DND-41 (cell line): ENCODE measurements at regions not wholly inside any gene's neighbourhood (a gene's known extent, or its start where the extent isn't known, plus 50 kb on each side); places are given as distances from the start of the nearest gene placed in this dataset.

ENCODE experiments used
- ATAC-seq: fragments of 200-7000 bp; cut with Tn5 transposase; 3 replicates; pipeline ENCODE4 v1.9.1; 2021; ENCODE audit warnings: low read depth; ENCODE audit not compliant: insufficient read depth
- DNase-seq: peaks from one replicate; pipeline ENCODE4 v3.0.0-alpha.2; 2020
- H2AFZ ChIP-seq: 2 replicates; pipeline ENCODE4 v1.6.0; 2012; ENCODE audit warnings: low read depth, low read length
- H3K27ac ChIP-seq: 2 replicates; pipeline ENCODE4 v1.5.1; 2012; ENCODE audit warnings: low read length, inconsistent platforms
- H3K27me3 ChIP-seq: fragments of 200-600 bp; sonication (generic); 2 replicates; pipeline ENCODE4 v1.6.0; 2012; ENCODE audit warnings: low read length, mild to moderate bottlenecking, inconsistent platforms; ENCODE audit not compliant: insufficient read depth, poor library complexity
- H3K36me3 ChIP-seq: 2 replicates; pipeline ENCODE4 v1.5.1; 2012; ENCODE audit warnings: low read length, inconsistent platforms; ENCODE audit not compliant: insufficient read depth
- H3K4me1 ChIP-seq: 2 replicates; pipeline ENCODE4 v1.5.1; 2012; ENCODE audit warnings: mild to moderate bottlenecking, low read length; ENCODE audit not compliant: insufficient read depth
- H3K4me2 ChIP-seq: 2 replicates; pipeline ENCODE4 v1.6.0; 2012; ENCODE audit warnings: mild to moderate bottlenecking, moderate library complexity, low read length, inconsistent platforms; ENCODE audit not compliant: insufficient read depth
- H3K4me3 ChIP-seq, 2 experiments: fragments of 200-600 bp in 1 of 2; shearing (Covaris generic) in 1 of 2; 2 replicates each; pipeline ENCODE4 v1.5.1; 2012 to 2016; ENCODE audit warnings: inconsistent platforms in 2 of 2, low read length in 2 of 2, mild to moderate bottlenecking in 2 of 2, low read depth in 1 of 2, moderate library complexity in 1 of 2
- H3K79me2 ChIP-seq: 2 replicates; pipeline ENCODE4 v1.6.0; 2012; ENCODE audit warnings: low read length, inconsistent platforms; ENCODE audit not compliant: insufficient read depth
- H3K9ac ChIP-seq: 2 replicates; pipeline ENCODE4 v1.6.0; 2012; ENCODE audit warnings: low read depth, mild to moderate bottlenecking, inconsistent platforms, low read length, moderate library complexity
- H3K9me3 ChIP-seq: 2 replicates; pipeline ENCODE4 v1.5.1; 2012; ENCODE audit warnings: low read length, moderate library complexity, mild to moderate bottlenecking, inconsistent platforms; ENCODE audit not compliant: insufficient read depth, severe bottlenecking
- H4K20me1 ChIP-seq: 2 replicates; pipeline ENCODE4 v1.6.0; 2012; ENCODE audit warnings: low read length; ENCODE audit not compliant: insufficient read depth
- EZH2 ChIP-seq: IDR thresholded peaks from 3 replicates; pipeline ENCODE4 v1.6.1; 2012; ENCODE audit warnings: borderline replicate concordance, low read depth, mild to moderate bottlenecking, moderate library complexity, low read length, inconsistent platforms; ENCODE audit not compliant: severe bottlenecking
- TF ChIP-seq, protein P1 (sequence below): IDR thresholded peaks from 2 replicates; pipeline ENCODE4 v1.5.1; 2012; ENCODE audit warnings: borderline replicate concordance, low read length, moderate library complexity, mild to moderate bottlenecking; ENCODE audit not compliant: poor library complexity, severe bottlenecking; ENCODE audit errors: extremely low read depth

GRCh38 chr4:32909053-32909452 is 2188.9 kb downstream of the PCDH7 start:
- H3K9me3 ChIP-seq: no peaks in the 10 kb centered on the region
- H2AFZ ChIP-seq: no peak overlapping the region
- TF ChIP-seq, protein P1, sequence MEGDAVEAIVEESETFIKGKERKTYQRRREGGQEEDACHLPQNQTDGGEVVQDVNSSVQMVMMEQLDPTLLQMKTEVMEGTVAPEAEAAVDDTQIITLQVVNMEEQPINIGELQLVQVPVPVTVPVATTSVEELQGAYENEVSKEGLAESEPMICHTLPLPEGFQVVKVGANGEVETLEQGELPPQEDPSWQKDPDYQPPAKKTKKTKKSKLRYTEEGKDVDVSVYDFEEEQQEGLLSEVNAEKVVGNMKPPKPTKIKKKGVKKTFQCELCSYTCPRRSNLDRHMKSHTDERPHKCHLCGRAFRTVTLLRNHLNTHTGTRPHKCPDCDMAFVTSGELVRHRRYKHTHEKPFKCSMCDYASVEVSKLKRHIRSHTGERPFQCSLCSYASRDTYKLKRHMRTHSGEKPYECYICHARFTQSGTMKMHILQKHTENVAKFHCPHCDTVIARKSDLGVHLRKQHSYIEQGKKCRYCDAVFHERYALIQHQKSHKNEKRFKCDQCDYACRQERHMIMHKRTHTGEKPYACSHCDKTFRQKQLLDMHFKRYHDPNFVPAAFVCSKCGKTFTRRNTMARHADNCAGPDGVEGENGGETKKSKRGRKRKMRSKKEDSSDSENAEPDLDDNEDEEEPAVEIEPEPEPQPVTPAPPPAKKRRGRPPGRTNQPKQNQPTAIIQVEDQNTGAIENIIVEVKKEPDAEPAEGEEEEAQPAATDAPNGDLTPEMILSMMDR: no peak
- TF ChIP-seq EZH2: no peak
- no peak overlapping the region for H3K4me3 ChIP-seq
- ATAC-seq (no peak), DNase-seq (no peak)
- no peak overlapping the region for H3K9ac ChIP-seq
- no peaks in the 10 kb centered on the region for H3K79me2 ChIP-seq
- no peaks in the 10 kb centered on the region for H3K4me1 ChIP-seq
- no peak overlapping the region for H3K4me2 ChIP-seq
- H3K27me3 ChIP-seq: no peaks in the 10 kb centered on the region
- no peak overlapping the region for H3K27ac ChIP-seq
- H3K36me3 ChIP-seq: no peaks in the 10 kb centered on the region
- H4K20me1 ChIP-seq: no peaks in the 10 kb centered on the region

- no peak overlapping the region for H3K4me2 ChIP-seq
- no peaks in the 10 kb centered on the region for H3K36me3 ChIP-seq
- H3K4me3 ChIP-seq: no peak overlapping the region
- H3K79me2 ChIP-seq: no peaks in the 10 kb centered on the region
- H3K9ac ChIP-seq: no peak overlapping the region
- no peaks in the 10 kb centered on the region for H3K4me1 ChIP-seq
- ATAC-seq (no peak), DNase-seq (no peak)
- H3K27me3 ChIP-seq: no peaks in the 10 kb centered on the region
- no peak for TF ChIP-seq EZH2
- TF ChIP-seq, protein P1: no peak
- H2AFZ ChIP-seq: no peak overlapping the region
- H4K20me1 ChIP-seq: no peaks in the 10 kb centered on the region
- no peak overlapping the region for H3K27ac ChIP-seq
- H3K9me3 ChIP-seq: no peaks in the 10 kb centered on the region
Measured at GRCh38 chr4:32909736-32910135, 2189.6 kb downstream of the PCDH7 start.

GRCh38 chr4:32917586-32917985 is 2197.4 kb downstream of the PCDH7 start:
- H3K27me3 ChIP-seq: no peaks in the 10 kb centered on the region
- no peak for DNase-seq
- no peaks in the 10 kb centered on the region for H3K4me1 ChIP-seq
- H3K9ac ChIP-seq: no peak overlapping the region
- no peak for ATAC-seq
- no peak overlapping the region for H3K4me3 ChIP-seq
- H3K4me2 ChIP-seq: no peak overlapping the region
- H3K27ac ChIP-seq: no peak overlapping the region
- H3K9me3 ChIP-seq: no peaks in the 10 kb centered on the region
- no peaks in the 10 kb centered on the region for H3K36me3 ChIP-seq
- no peaks in the 10 kb centered on the region for H3K79me2 ChIP-seq
- H2AFZ ChIP-seq: no peak overlapping the region
- no peak for TF ChIP-seq EZH2
- TF ChIP-seq, protein P1: no peak
- no peaks in the 10 kb centered on the region for H4K20me1 ChIP-seq
